HFFc6 (cell line): ENCODE measurements at regions not wholly inside any gene's neighbourhood (a gene's known extent, or its start where the extent isn't known, plus 50 kb on each side); places are given as distances from the start of the nearest gene placed in this dataset.

ENCODE experiments used
- DNase-seq: peaks from one replicate; pipeline ENCODE4 v3.0.0-alpha.2; 2018
- H3K27ac Mint-ChIP-seq: 2 replicates; pipeline ENCODE4 v1.8.0; 2020; ENCODE audit warnings: mild to moderate bottlenecking, mixed read lengths
- H3K27me3 Mint-ChIP-seq: 2 replicates; pipeline ENCODE4 v1.8.0; 2021; ENCODE audit warnings: mild to moderate bottlenecking, moderate library complexity, mixed read lengths; ENCODE audit not compliant: insufficient read depth
- H3K36me3 Mint-ChIP-seq: 2 replicates; pipeline ENCODE4 v1.8.0; 2021; ENCODE audit warnings: low read depth, mixed read lengths
- H3K4me1 Mint-ChIP-seq: 2 replicates; pipeline ENCODE4 v1.8.0; 2020; ENCODE audit warnings: low read depth, mixed read lengths
- H3K4me3 Mint-ChIP-seq: 2 replicates; pipeline ENCODE4 v1.8.0; 2020; ENCODE audit warnings: mild to moderate bottlenecking, moderate library complexity, mixed read lengths
- H3K9me3 Mint-ChIP-seq: 2 replicates; pipeline ENCODE4 v1.8.0; 2020; ENCODE audit warnings: mild to moderate bottlenecking, mixed read lengths
- CTCF ChIP-seq: fragments of 200-600 bp; sonication (generic); IDR thresholded peaks from 2 replicates; pipeline ENCODE4 v1.5.0; 2021; ENCODE audit warnings: antibody characterized with exemption, mild to moderate bottlenecking

DNA sequence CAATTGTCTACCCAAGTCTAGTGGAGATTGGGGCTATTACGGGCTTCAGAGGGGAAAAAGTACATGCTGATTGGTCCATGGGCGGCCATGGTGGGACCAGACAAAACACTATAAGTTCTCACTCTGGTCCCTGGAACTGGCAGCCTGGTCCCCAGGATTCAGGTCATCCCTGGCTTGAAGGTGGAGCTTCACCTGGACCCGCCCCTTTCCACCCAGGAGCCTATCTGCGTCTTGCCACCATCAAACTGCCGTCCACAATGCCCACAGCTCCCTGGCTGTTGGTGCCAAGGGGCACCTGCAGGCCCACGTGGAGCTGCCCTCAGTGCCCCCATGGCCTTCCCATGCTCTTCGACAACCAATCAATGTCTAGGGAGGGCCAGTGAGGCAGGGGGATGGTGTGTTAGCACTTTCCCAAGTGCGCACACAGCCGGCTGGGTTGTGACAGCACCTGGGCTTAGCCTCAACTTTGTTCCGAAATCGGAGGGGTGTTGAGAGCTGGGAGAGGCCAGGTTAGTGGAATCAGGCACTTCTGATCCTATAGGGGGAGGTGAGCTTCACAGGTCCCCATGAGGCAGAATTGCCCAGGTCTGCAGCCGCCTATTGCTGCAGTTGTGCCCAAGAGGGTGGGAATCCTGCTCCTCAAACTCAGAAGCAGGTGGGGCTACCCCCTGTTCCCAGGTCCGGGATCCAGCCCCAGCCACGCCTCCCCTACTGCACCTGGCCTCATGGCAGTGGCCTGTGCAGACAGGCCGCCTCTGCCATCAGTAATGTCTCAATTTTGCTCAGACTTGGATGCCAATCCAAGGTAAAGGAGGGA lies 1369.4 kb upstream of the PRMT6 start:
- Mint-ChIP-seq H3K4me3 (no peak overlapping the region), H3K27ac (no peak overlapping the region), H3K27me3 (no peaks in the 10 kb centered on the region), H3K9me3 (peaks cover 13% of the 10 kb centered on the region), H3K4me1 (no peaks in the 10 kb centered on the region), H3K36me3 (no peaks in the 10 kb centered on the region)
- DNase-seq = no peak
- no peak for TF ChIP-seq CTCF

DNA sequence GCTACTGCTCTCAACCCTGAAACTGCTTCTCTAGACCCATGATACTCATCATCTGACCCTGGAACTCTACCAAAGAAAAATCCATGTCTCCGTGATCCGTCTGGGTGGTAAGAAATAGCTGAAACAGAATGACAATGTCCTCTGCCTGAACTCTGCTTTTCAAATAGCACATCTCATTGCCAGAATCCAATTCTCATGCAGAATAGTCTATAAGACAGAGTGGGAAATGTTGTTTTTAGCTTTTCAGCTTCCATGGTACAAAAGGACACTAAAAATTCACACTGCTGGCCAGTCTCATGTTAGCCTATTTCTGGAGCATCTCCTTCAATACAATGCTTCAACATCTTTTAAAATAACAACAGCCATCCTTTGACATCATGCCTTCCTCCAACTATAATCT lies 1355.8 kb upstream of the PRMT6 start:
- Mint-ChIP-seq H3K27me3 (no peaks in the 10 kb centered on the region), H3K4me1 (no peaks in the 10 kb centered on the region), H3K27ac (no peak overlapping the region), H3K9me3 (peaks cover 14% of the 10 kb centered on the region), H3K36me3 (no peaks in the 10 kb centered on the region), H3K4me3 (no peak overlapping the region)
- no peak for TF ChIP-seq CTCF
- no peak for DNase-seq

GRCh38 chr1:105724286-105724685 lies 1332.2 kb upstream of the PRMT6 start:
- peaks cover 10% of the 10 kb centered on the region for H3K9me3 Mint-ChIP-seq
- TF ChIP-seq CTCF = no peak
- H3K36me3 Mint-ChIP-seq = no peaks in the 10 kb centered on the region
- H3K4me3 Mint-ChIP-seq = no peak overlapping the region
- H3K27ac Mint-ChIP-seq = no peak overlapping the region
- DNase-seq = no peak
- no peaks in the 10 kb centered on the region for H3K27me3 Mint-ChIP-seq
- no peaks in the 10 kb centered on the region for H3K4me1 Mint-ChIP-seq

- TF ChIP-seq CTCF = no peak
Observed at GRCh38 chr1:105730701-105731100, 1325.8 kb upstream of the PRMT6 start.

GRCh38 chr1:105736349-105736748 lies 1320.1 kb upstream of the PRMT6 start:
- no peaks in the 10 kb centered on the region for H3K4me1 Mint-ChIP-seq
- H3K9me3 Mint-ChIP-seq = peaks cover 29% of the 10 kb centered on the region
- H3K27ac Mint-ChIP-seq = no peak overlapping the region
- H3K27me3 Mint-ChIP-seq = no peaks in the 10 kb centered on the region
- no peak overlapping the region for H3K4me3 Mint-ChIP-seq
- no peaks in the 10 kb centered on the region for H3K36me3 Mint-ChIP-seq
- TF ChIP-seq CTCF = no peak
- DNase-seq = no peak

More at GRCh38 chr1:105730701-105731100, 1325.8 kb upstream of the PRMT6 start:
- no peaks in the 10 kb centered on the region for H3K27me3 Mint-ChIP-seq
- H3K9me3 Mint-ChIP-seq = peaks cover 7% of the 10 kb centered on the region
- H3K27ac Mint-ChIP-seq = no peak overlapping the region
- no peak for DNase-seq
- H3K36me3 Mint-ChIP-seq = no peaks in the 10 kb centered on the region
- no peaks in the 10 kb centered on the region for H3K4me1 Mint-ChIP-seq
- H3K4me3 Mint-ChIP-seq = no peak overlapping the region
